Heart left ventricle (tissue), 16 donors: ENCODE measurements at regions not wholly inside any gene's neighbourhood (a gene's known extent, or its start where the extent isn't known, plus 50 kb on each side); places are given as distances from the start of the nearest gene placed in this dataset.

Experiments used
- ATAC-seq, 4 donors: fragments of 200-7000 bp; cut with Tn5 transposase; one replicate each; pipeline ENCODE4 v1.9.1; 2020 to 2022; ENCODE audit warnings: moderate library complexity in 4 of 4, mild to moderate bottlenecking in 3 of 4, moderate number of reproducible peaks in 1 of 4
- DNase-seq, 5 donors: peaks; one replicate each; pipeline ENCODE4 v3.0.0-alpha.2; 2020
- H3K27ac ChIP-seq, 12 donors: fragments of 200-600 bp; sonication (generic) in 4 of 12; one replicate each; pipeline versions ENCODE4 v1.5.0 to v1.8.0; 2016 to 2022; ENCODE audit warnings: mild to moderate bottlenecking in 2 of 12
- H3K27me3 ChIP-seq, 9 donors: fragments of 200-600 bp; sonication (generic) in 2 of 9; one replicate each; pipeline versions ENCODE4 v1.5.1 to v1.8.0; 2016 to 2022; ENCODE audit warnings: mild to moderate bottlenecking in 3 of 9
- H3K36me3 ChIP-seq, 9 donors: fragments of 200-600 bp; sonication (generic) in 2 of 9; one replicate each; pipeline versions ENCODE4 v1.5.0 to v1.8.0; 2018 to 2022; ENCODE audit warnings: mild to moderate bottlenecking in 2 of 9
- H3K4me1 ChIP-seq, 12 donors: fragments of 200-600 bp; sonication (generic) in 4 of 12; one replicate each; pipeline versions ENCODE4 v1.5.0 to v1.8.0; 2016 to 2022; ENCODE audit warnings: mild to moderate bottlenecking in 3 of 12
- H3K4me3 ChIP-seq, 12 donors: fragments of 200-600 bp; sonication (generic) in 4 of 12; one replicate each; pipeline versions ENCODE4 v1.5.0 to v1.8.0; 2017 to 2022; ENCODE audit warnings: mild to moderate bottlenecking in 9 of 12, moderate library complexity in 4 of 12
- H3K9me3 ChIP-seq, 12 donors: fragments of 200-600 bp; sonication (generic) in 4 of 12; one replicate each; pipeline versions ENCODE4 v1.5.0 to v1.8.0; 2016 to 2022; ENCODE audit warnings: mild to moderate bottlenecking in 1 of 12
- CTCF ChIP-seq, 12 donors: fragments of 200-600 bp; sonication (generic) in 4 of 12; IDR thresholded peaks; one replicate each; pipeline versions ENCODE4 v1.5.0 to v1.8.0; 2018 to 2022; ENCODE audit warnings: antibody characterized with exemption in 12 of 12, mild to moderate bottlenecking in 5 of 12
- POLR2A ChIP-seq, 2 donors: fragments of 450-650 bp; IDR thresholded peaks; one replicate each; pipeline ENCODE4 v1.6.1; 2017; ENCODE audit warnings: antibody characterized with exemption in 2 of 2, mild to moderate bottlenecking in 2 of 2, moderate library complexity in 2 of 2
- WGBS, 4 donors: extraction: QIAGEN DNeasy Blood & Tissue Kit in 2 of 4; methylation state at CpG; one replicate each; pipeline versions ENCODE4 v1.1.5 to v1.1.7; 2013 to 2018; 5-methylcytosine and 5-hydroxymethylcytosine counted together
- intact Hi-C, 10 donors: fragments of 100-400 bp; cut with DNase I; formaldehyde crosslinking; loops; one replicate each; pipeline versions ENCODE4 v1.11.1 to v1.14.2; 2022
- donor health status: ischemic (EF 13 %, LVEDD 7.1; RV severe dilation, severe dysfunction).
- donor health status: healthy with polysubstance abuse.
- donor health status: DM: no; HTN: yes; CAD: no.
- donor health status: DM: no; HTN: no; CAD: no.
- donor health status: ischemic (EF 25% LVEDD 6.9; RV normal size, moderate dysfunction).
- donor health status: ischemic (EF 25% LVEDD 5.7; RV mildly dilated, moderate dysfunction).
- donor health status: healthy.
- donor health status: DM: yes; HTN: yes; CAD: no.
- donor health status: ischemic (EF 35%, LVEDD 5.7; RV mildly dilated, moderate dysfunction).
- donor health status: nonischemic (EF 11% LVEDD 7.7; RV severe dilation, severe dysfunction).
- donor health status: DM: yes; HTN: yes; CAD: no.
- donor health status: PGD.
- donor health status: ischemic (EF 29% LVEDD 5.4; RV normal size, mild dysfunction).
- donor health status: nonischemic (EF 23%, LVEDD 6.1; RV moderate dilation, normal function).

DNA sequence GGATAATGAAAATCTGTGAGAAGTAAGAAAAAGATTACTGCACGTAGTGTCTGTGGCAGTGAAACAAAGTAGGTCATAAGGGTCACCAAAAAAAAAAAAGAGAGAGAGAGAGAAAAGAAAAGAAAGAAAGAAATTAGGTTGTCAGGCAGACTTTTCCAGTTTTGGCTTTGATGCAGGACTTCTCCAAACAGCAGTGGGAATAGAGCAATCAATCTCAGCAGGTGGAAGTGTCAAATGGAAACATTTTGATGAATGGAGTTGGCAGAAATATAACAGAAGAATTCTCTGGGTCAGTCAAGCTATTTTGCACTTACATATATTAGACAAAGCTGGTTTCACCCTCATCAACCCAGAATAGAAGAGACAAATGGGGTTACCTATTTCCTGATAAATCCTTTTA, 745.8 kb downstream of the SLC6A15 start:
- Histone ChIP-seq H3K27ac (no peak overlapping the region), H3K4me3 (no peak overlapping the region), H3K27me3 (no peaks in the 10 kb centered on the region), H3K9me3 (no peaks in the 10 kb centered on the region), H3K4me1 (no peaks in the 10 kb centered on the region), H3K36me3 (no peaks in the 10 kb centered on the region)
- TF ChIP-seq CTCF (IDR thresholded peaks at IDR 0.05) = no peak
- TF ChIP-seq POLR2A (IDR thresholded peaks at IDR 0.05) = no peak
- no peak for ATAC-seq
- intact Hi-C loops = loop anchor here in 1 of 10 donors (2.0 kb wide), 1 partner anchor 22 kb away; no protein-coding TSS in a partner anchor
- 24 to 49% (median 35%) methylated on average over 1 of the region's 1 CpG for WGBS, 4 donors
- no peak for DNase-seq

DNA sequence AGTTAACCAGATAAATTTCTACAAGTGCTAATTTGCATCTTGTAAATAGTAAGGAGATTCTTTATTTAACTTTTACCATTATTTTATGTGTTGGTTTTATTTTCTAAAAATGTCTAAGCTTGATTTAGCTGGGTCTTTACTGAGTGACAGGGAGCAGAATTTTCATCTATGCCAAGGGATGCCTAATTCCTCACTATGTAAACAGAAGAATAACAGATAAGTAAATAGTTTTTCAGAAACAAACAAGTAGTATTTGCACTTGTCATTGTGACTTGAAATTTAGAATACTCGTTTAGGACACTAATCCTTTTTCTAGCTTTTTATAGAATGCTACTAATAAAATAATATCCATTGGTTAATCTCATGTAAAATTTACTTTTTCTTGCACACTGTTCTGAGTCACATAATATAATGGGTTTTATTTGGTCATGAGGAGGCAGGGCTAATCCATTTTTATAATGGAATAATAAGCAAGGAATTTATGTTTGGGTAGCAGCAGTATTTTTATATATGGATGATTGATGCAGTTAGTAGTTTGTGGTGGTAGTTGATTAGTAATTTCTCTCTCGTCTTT, 746.5 kb downstream of the SLC6A15 start:
- 58 to 66% (median 60%) methylated on average over 2 of the region's 2 CpGs for WGBS, 4 donors

DNA sequence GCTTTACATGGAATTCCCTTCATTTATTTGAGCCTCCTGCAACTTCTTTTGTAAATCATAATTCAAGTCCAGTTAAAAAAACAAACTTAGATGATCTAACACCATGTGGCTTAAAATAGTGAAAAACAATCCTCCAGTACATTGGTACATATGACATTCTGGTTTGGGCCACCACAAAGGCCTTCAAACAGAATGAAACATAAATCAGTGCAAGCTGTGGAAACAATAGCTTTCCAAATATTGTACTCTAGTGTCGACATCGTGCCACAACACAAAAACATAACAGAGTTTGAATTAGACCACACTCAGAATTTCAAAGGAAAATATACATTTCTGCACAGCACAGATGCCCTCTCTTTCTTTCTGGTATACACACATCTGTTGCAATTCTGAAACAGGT, 751.3 kb downstream of the SLC6A15 start:
- TF ChIP-seq POLR2A (IDR thresholded peaks at IDR 0.05) (no peak), CTCF (IDR thresholded peaks at IDR 0.05) (no peak)
- no peak for ATAC-seq
- 86 to 88% (median 86%) methylated on average over 2 of the region's 2 CpGs for WGBS, 4 donors

More for the DNA sequence above, 746.5 kb downstream of the SLC6A15 start:
- TF ChIP-seq POLR2A (IDR thresholded peaks at IDR 0.05) (no peak), CTCF (IDR thresholded peaks at IDR 0.05) (no peak)
- Histone ChIP-seq H3K4me3 (no peak overlapping the region), H3K36me3 (no peaks in the 10 kb centered on the region), H3K27me3 (no peaks in the 10 kb centered on the region), H3K27ac (no peak overlapping the region), H3K9me3 (no peaks in the 10 kb centered on the region), H3K4me1 (no peaks in the 10 kb centered on the region)
- intact Hi-C loops = loop anchor here in 1 of 10 donors (2.0 kb wide), 1 partner anchor 21 kb away; no protein-coding TSS in a partner anchor
- DNase-seq = no peak
- no peak for ATAC-seq

DNA sequence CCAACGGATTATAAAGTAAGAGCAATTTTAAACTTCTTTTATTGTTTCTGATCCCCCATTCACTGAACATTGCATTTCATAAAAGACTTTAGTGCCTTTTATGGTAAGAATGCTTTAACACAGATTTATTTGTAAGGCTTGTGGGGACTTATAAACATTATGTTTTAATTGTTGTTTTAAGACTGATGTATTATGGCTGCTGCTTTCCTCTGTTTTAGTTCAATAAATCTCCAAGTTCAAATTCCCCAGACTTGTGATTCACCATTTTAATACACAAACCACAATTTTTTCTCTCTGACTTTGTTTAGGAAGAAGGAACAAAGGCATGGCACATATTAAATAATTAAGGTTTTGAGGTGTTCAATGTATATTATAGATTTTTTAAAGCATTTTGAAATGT, 753.3 kb downstream of the SLC6A15 start:
- H3K4me1 ChIP-seq = no peaks in the 10 kb centered on the region
- DNase-seq (no peak), ATAC-seq (no peak)
- no peak for TF ChIP-seq POLR2A (IDR thresholded peaks at IDR 0.05)
- TF ChIP-seq CTCF (IDR thresholded peaks at IDR 0.05) = no peak
- intact Hi-C loops = no loop called here
- H3K27ac ChIP-seq = no peak overlapping the region
- peaks cover 0 to 6% (median 0%) of the 10 kb centered on the region in 12 donors for H3K9me3 ChIP-seq
- no peaks in the 10 kb centered on the region for H3K36me3 ChIP-seq
- no peak overlapping the region for H3K4me3 ChIP-seq
- H3K27me3 ChIP-seq = no peaks in the 10 kb centered on the region
- WGBS, 4 donors = 89 to 98% (median 94%) methylated on average over 1 of the region's 1 CpG

More for the DNA sequence above, 751.3 kb downstream of the SLC6A15 start:
- intact Hi-C loops = no loop called here
- Histone ChIP-seq H3K27me3 (no peaks in the 10 kb centered on the region), H3K36me3 (no peaks in the 10 kb centered on the region), H3K4me3 (no peak overlapping the region), H3K9me3 (peaks cover 0 to 6% (median 0%) of the 10 kb centered on the region in 12 donors), H3K27ac (no peak overlapping the region), H3K4me1 (no peaks in the 10 kb centered on the region)
- no peak for DNase-seq
